ENCODE measurements at regions not wholly inside any gene's neighbourhood (a gene's known extent, or its start where the extent isn't known, plus 50 kb on each side); places are given as distances from the start of the nearest gene placed in this dataset.

DNA sequence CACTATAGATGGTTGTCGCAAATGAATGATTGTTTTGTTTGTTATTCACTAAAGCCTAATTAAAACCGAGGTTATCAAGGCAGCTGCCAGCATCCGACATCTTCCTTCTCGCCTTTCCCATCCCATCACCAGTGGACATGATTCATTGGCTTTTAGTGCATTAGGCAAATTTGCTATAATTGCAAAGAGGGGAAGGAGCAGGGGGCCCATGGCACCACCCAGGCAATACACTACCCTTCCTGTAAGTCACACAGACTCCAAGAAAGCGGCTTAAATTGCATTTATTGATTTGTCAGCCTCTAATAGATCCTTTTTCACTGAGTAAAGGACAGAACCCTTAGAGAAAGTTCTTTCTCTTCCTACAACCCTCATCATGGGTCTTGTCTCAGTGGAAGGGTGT lies 169.2 kb upstream of the NCAM1 start:
- no peak for DNase-seq (ENCODE audit: low read depth, low spot score)
- in situ Hi-C loops (cut with HindIII; ENCODE audit: low sequenced_read_pairs): no loop called here
- no peak overlapping the region for H3K4me3 ChIP-seq (ENCODE audit: low read depth, low read length)
- TF ChIP-seq, protein P1, sequence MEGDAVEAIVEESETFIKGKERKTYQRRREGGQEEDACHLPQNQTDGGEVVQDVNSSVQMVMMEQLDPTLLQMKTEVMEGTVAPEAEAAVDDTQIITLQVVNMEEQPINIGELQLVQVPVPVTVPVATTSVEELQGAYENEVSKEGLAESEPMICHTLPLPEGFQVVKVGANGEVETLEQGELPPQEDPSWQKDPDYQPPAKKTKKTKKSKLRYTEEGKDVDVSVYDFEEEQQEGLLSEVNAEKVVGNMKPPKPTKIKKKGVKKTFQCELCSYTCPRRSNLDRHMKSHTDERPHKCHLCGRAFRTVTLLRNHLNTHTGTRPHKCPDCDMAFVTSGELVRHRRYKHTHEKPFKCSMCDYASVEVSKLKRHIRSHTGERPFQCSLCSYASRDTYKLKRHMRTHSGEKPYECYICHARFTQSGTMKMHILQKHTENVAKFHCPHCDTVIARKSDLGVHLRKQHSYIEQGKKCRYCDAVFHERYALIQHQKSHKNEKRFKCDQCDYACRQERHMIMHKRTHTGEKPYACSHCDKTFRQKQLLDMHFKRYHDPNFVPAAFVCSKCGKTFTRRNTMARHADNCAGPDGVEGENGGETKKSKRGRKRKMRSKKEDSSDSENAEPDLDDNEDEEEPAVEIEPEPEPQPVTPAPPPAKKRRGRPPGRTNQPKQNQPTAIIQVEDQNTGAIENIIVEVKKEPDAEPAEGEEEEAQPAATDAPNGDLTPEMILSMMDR (IDR thresholded peaks at IDR 0.05; ENCODE audit: low read depth, low read length): no peak

DNA sequence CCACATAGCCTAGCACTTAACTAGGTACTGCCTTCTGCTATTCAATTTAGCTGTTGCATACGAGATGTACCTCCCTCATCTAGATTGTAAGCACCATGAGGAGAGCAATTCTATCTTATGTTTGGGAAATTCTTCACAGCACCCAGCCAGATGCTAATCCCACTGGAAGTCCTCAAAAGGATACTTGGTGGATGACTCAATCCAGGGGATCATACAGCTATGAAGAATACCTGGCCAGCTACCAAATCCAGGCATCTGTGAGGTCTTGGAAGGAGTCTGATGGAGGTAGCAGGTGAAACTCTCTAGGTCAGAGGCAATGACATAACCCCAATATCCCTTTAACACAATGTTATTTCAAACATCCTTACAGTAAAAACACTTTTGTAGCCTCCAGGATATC lies 167.8 kb upstream of the NCAM1 start:
- in situ Hi-C loops (cut with HindIII; ENCODE audit: low sequenced_read_pairs): no loop called here
- no peak overlapping the region for H3K4me3 ChIP-seq (ENCODE audit: low read depth, low read length)
- TF ChIP-seq, protein P1 (IDR thresholded peaks at IDR 0.05; ENCODE audit: low read depth, low read length): no peak

DNA sequence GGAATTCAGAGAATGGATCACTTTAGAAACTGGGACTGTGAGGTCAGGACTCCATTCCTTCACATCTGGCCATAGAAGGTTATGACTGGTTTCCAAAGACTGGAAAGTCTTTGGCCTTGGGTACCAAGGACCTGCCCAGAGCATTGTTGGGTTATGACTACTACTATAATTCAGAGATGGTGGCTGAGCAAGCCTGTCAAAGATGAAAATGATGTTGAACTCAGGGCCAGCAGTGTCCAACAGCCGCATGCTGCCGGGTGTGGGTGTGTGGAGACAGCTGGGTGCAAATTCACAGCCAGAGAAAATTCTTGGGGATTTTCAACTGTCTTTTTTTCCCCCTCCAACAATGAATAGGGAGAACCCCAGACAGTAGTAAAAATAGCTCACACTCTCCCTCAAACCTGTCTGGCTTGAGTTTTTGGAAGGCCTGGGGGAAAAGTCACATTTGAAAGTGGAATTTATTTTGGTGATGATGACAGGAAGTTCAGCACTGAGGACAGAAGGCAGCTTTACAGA lies 166.8 kb upstream of the NCAM1 start:
- DNase-seq (ENCODE audit: low read depth, low spot score): peak; percentile 48
- in situ Hi-C loops (cut with HindIII; ENCODE audit: low sequenced_read_pairs): no loop called here
- TF ChIP-seq, protein P1 (IDR thresholded peaks at IDR 0.05; ENCODE audit: low read depth, low read length): no peak
- H3K4me3 ChIP-seq (ENCODE audit: low read depth, low read length): no peak overlapping the region

More for the DNA sequence above, 167.8 kb upstream of the NCAM1 start:
- no peak for DNase-seq (ENCODE audit: low read depth, low spot score)

DNA sequence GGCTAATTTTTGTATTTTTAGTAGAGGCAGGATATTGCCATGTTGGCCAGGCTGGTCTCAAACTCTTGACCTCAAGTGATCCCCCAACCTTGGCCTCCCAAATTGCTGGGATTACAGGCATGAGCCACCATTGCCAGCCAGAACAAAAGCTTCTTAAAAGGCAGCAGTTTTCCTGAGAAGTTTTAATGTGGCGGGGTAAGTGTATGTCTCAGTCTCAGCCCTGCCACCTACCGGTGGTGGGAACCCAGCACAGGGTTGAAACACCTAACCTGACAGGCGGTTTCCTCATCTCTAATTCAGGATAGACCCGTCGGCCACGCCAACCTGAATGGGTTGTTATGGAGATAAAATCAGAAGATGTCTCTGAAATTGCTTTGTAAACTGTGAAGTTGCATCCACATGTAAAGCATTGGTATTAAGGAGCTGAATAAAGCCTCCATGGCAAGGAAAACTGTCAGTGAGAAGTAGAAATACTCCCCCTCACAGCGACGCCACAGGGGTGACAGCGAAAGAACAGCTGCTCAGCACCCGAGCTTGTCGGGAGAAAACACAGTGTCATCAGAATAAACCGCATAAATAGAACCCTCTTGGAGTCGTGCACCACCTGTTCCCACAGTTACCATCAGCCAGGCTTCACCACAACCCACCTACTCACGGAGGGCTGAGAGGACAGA lies 165.9 kb upstream of the NCAM1 start:
- TF ChIP-seq, protein P1 (IDR thresholded peaks at IDR 0.05; ENCODE audit: low read depth, low read length): peak; percentile 58
- peak; percentile 26 for DNase-seq (ENCODE audit: low read depth, low spot score)
- in situ Hi-C loops (cut with HindIII; ENCODE audit: low sequenced_read_pairs): no loop called here

DNA sequence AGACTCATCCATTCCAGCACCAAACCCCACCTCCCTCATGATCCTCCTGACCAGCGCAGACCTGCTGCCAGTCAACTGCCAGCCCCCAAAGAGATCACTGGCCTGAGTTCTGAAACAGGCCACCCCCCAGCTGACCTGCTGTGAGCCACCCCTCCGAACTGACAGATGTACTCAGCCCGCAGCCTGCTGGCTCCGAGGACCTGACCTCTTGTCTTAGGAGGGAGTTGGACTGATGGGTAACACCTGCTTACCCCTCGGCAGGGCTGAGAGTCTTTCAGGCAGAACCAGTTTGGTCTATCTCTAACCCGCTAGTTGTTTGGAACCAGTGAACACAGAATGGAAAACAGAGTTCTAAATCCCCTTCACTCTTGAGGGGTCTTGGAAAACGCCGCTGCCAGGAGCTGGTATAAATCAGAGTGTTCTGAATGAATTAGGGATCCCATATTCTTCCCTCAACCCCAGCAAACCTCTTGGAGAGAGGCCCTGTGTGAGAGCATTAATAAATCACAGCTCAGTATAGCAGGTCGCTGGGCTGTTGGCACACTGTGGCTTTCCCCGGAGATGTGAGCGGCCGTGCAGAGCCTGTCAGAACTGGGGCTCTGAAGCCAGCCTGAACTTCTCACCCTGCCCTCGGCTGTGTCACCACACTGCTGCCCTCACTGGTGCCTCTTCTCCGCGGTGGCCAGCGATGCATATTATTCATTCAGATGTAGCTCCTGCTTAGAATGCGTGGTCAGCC lies 165.1 kb upstream of the NCAM1 start:
- no peak for DNase-seq (ENCODE audit: low read depth, low spot score)
- in situ Hi-C loops (cut with HindIII; ENCODE audit: low sequenced_read_pairs): no loop called here
- TF ChIP-seq, protein P1 (IDR thresholded peaks at IDR 0.05; ENCODE audit: low read depth, low read length): no peak
- H3K4me3 ChIP-seq (ENCODE audit: low read depth, low read length): no peak overlapping the region

More for the DNA sequence above, 165.9 kb upstream of the NCAM1 start:
- H3K4me3 ChIP-seq (ENCODE audit: low read depth, low read length): no peak overlapping the region

DNA sequence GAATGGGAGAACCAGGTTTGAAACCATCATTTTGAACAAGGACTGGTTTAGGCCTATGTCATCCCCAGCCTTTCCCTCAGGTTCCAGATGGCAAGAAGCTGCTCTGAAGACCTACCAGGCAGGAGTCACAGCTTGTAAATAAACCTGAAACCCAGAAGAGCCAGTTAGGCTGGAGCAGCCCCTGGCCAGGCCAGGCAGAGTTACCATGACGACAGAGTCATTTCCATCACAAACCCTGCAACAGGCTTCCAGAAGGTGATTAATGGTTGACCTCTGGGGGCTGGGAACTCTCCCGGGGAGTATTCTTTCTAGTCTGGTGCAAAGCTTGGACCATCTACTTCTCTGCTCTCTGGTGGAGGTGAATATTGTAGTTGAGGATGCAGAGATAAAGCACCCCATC lies 164.1 kb upstream of the NCAM1 start:
- no peak for DNase-seq (ENCODE audit: low read depth, low spot score)
- H3K4me3 ChIP-seq (ENCODE audit: low read depth, low read length): no peak overlapping the region
- TF ChIP-seq, protein P1 (IDR thresholded peaks at IDR 0.05; ENCODE audit: low read depth, low read length): no peak
- in situ Hi-C loops (cut with HindIII; ENCODE audit: low sequenced_read_pairs): no loop called here
